HG03571 (cell line): ENCODE measurements at regions not wholly inside any gene's neighbourhood (a gene's known extent, or its start where the extent isn't known, plus 50 kb on each side); places are given as distances from the start of the nearest gene placed in this dataset.

Source experiments
- ATAC-seq: cut with Tn5 transposase; IDR thresholded peaks from one replicate; pipeline ENCODE4 v1.9.1; 2021; ENCODE audit not compliant: unreplicated experiment

- no peak for ATAC-seq
Observed at GRCh38 chr4:137076908-137077307, 455.4 kb downstream of the PCDH18 start.

GRCh38 chr4:137075586-137075985 lies 456.7 kb downstream of the PCDH18 start:
- no peak for ATAC-seq

- no peak for ATAC-seq
Observed at GRCh38 chr4:137070614-137071013, 461.7 kb downstream of the PCDH18 start.

- ATAC-seq = no peak
Observed at GRCh38 chr4:137069473-137069872, 462.8 kb downstream of the PCDH18 start.

- ATAC-seq = no peak
Observed at GRCh38 chr4:137067735-137068134, 464.6 kb downstream of the PCDH18 start.

GRCh38 chr4:137065311-137065710 lies 467.0 kb downstream of the PCDH18 start:
- no peak for ATAC-seq

GRCh38 chr4:137063961-137064360 lies 468.3 kb downstream of the PCDH18 start:
- ATAC-seq = no peak

- no peak for ATAC-seq
Observed at GRCh38 chr4:137043184-137043583, 489.1 kb downstream of the PCDH18 start.

GRCh38 chr4:137039370-137039769 lies 492.9 kb downstream of the PCDH18 start:
- ATAC-seq = no peak

GRCh38 chr4:137032222-137032621 lies 500.1 kb downstream of the PCDH18 start:
- no peak for ATAC-seq

- no peak for ATAC-seq
Observed at GRCh38 chr4:137029026-137029425, 503.3 kb downstream of the PCDH18 start.

- ATAC-seq = no peak
Observed at GRCh38 chr4:137025484-137026059, 506.7 kb downstream of the PCDH18 start.

GRCh38 chr4:137015426-137016409 lies 516.6 kb downstream of the PCDH18 start:
- ATAC-seq = no peak

GRCh38 chr4:137000432-137000831 lies 531.9 kb downstream of the PCDH18 start:
- no peak for ATAC-seq

GRCh38 chr4:136992032-136992431 lies 540.3 kb downstream of the PCDH18 start:
- ATAC-seq = no peak

GRCh38 chr4:136985683-136986082 lies 546.6 kb downstream of the PCDH18 start:
- ATAC-seq = no peak

GRCh38 chr4:136967069-136967468 lies 565.2 kb downstream of the PCDH18 start:
- ATAC-seq = no peak

GRCh38 chr4:136965478-136965877 lies 566.8 kb downstream of the PCDH18 start:
- ATAC-seq = no peak

- ATAC-seq = no peak
Observed at GRCh38 chr4:136962868-136963267, 569.4 kb downstream of the PCDH18 start.

- no peak for ATAC-seq
Observed at GRCh38 chr4:136946307-136946907, 585.9 kb downstream of the PCDH18 start.

GRCh38 chr4:136939781-136940180 lies 592.5 kb downstream of the PCDH18 start:
- no peak for ATAC-seq

- no peak for ATAC-seq
Observed at GRCh38 chr4:136935871-136936270, 596.4 kb downstream of the PCDH18 start.
